Activated CD8-positive, alpha-beta T cell treated with anti-CD3 and anti-CD28 coated beads, Interleukin-2, amount 10 ng/mL, durations not matched to agents 7 days and 5 days (primary cell): ENCODE measurements at regions not wholly inside any gene's neighbourhood (a gene's known extent, or its start where the extent isn't known, plus 50 kb on each side); places are given as distances from the start of the nearest gene placed in this dataset.
"Not testable (repeated sequence)": the region's sequence is repeated elsewhere in the genome, so short reads cannot be mapped to it uniquely, and the experiment has no call there.

Experiments used
- ATAC-seq: fragments of 150-1000 bp; cut with Tn5 transposase; one replicate; pipeline ENCODE4 v1.10.0; 2021; ENCODE audit warnings: moderate library complexity
- CTCF ChIA-PET: fragments of 350-600 bp; sonication (Branson Sonifier 250); formaldehyde crosslinking; loops from one replicate; lab custom pipeline; 2021; ENCODE audit warnings: antibody characterized with exemption; lab: Charles Lee
- POLR2A ChIA-PET: fragments of 350-600 bp; sonication (Branson Sonifier 250); formaldehyde crosslinking; loops from one replicate; lab custom pipeline; 2021; ENCODE audit warnings: antibody characterized with exemption; lab: Charles Lee
- DNase-seq: peaks from one replicate; pipeline ENCODE4 v3.0.0-alpha.2; 2020
- H3K27ac Mint-ChIP-seq: one replicate; pipeline ENCODE4 v1.8.0; 2021; ENCODE audit warnings: mild to moderate bottlenecking, mixed read lengths
- H3K27me3 Mint-ChIP-seq: one replicate; pipeline ENCODE4 v1.8.0; 2021; ENCODE audit warnings: low read depth, mixed read lengths
- H3K36me3 Mint-ChIP-seq: one replicate; pipeline ENCODE4 v1.8.0; 2021; ENCODE audit warnings: low read depth, mixed read lengths
- H3K4me1 Mint-ChIP-seq: one replicate; pipeline ENCODE4 v1.8.0; 2021; ENCODE audit warnings: low read depth, mixed read lengths
- H3K4me3 Mint-ChIP-seq: one replicate; pipeline ENCODE4 v1.8.0; 2021; ENCODE audit warnings: mild to moderate bottlenecking, mixed read lengths
- H3K9me3 Mint-ChIP-seq: one replicate; pipeline ENCODE4 v1.8.0; 2022; ENCODE audit warnings: mixed read lengths; ENCODE audit not compliant: insufficient read depth

DNA sequence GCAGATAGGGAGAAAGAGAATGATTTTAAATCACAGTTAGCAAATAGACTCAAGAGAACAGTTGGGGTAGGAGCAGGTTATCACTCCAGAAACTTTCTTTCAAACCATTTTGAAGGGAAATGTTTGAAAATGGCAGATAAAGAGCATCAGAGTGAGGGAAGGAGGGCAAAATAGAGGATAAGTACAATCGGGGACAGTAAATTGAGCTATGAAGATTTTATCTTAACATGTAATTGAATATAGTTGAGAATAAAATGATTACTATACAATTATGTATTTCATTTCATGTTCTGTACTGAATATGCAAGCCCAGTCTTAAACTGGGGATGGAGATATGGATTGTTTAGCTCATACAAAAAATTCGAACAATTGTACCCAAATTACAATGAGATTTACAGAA lies 54.0 kb downstream of the MAP10 start:
- POLR2A ChIA-PET, result no interaction called here
- Mint-ChIP-seq H3K36me3 (no peaks in the 10 kb centered on the region), H3K27me3 (peaks cover 9% of the 10 kb centered on the region), H3K27ac (no peak overlapping the region), H3K4me3 (no peak overlapping the region), H3K4me1 (no peaks in the 10 kb centered on the region), H3K9me3 (no peaks in the 10 kb centered on the region)
- CTCF ChIA-PET, result no interaction called here
- ATAC-seq (no peak), DNase-seq (no peak)

DNA sequence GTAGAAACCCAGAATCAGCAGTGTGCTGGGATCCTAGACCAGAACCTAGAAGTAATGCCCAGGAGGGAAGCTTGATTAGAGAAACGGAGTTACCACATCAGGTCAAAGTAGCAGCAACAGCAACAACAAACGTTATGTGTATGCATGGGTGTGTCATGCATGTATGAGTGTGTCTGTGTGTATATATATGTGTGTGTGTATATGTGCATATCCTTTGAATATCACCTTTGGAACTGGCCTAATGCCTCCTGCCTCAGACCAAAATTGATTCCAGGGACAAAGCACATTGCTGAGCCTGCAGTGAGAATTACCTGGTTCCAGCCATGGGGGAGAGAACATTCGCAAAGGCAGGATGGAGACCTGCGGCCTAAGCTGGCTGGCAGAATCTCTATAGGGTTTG lies 55.9 kb downstream of the MAP10 start:
- no peaks in the 10 kb centered on the region for H3K4me1 Mint-ChIP-seq
- CTCF ChIA-PET, result no interaction called here
- H3K27ac Mint-ChIP-seq, result no peak overlapping the region
- H3K9me3 Mint-ChIP-seq, result no peaks in the 10 kb centered on the region
- H3K4me3 Mint-ChIP-seq, result no peak overlapping the region
- ATAC-seq, result no peak
- POLR2A ChIA-PET, result no interaction called here
- H3K36me3 Mint-ChIP-seq, result no peaks in the 10 kb centered on the region
- DNase-seq, result no peak
- peaks cover 9% of the 10 kb centered on the region for H3K27me3 Mint-ChIP-seq

DNA sequence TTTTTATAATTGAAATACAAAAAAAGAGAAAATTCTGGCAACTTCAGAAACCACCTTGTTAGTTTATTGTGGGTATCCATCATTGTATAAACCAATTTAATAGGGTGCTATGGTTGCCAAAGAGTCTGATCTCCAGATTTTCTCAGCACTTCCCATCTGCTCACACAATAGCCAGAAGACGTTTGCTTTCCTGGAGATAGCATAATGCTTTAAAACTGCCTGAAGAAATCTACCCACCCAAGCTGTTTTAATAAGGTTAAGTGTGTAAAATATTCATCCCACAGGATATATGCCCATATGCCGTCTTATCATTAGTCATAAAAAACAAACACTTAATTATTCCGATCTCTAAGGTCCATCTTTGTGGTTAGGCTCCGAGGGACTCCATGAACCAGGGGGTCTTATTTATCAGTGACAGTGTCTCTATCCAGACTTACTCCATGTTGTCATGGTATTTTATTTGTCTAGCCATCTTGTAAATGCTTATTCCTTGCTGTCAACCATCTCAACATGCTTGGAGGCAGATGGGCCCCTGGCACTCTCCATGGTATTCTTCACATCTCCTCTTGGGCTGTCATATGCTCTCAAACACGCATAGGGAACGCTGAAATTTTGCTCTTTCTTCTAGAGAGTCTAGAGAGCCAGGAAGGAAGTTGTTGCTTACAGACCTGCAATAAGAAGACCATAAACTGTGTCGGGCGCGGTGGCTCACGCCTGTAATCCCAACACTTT lies 58.5 kb downstream of the MAP10 start:
- ATAC-seq (no peak), DNase-seq (no peak)
- no peaks in the 10 kb centered on the region for H3K36me3 Mint-ChIP-seq
- H3K9me3 Mint-ChIP-seq, result no peaks in the 10 kb centered on the region
- no peaks in the 10 kb centered on the region for H3K4me1 Mint-ChIP-seq
- no peak overlapping the region for H3K4me3 Mint-ChIP-seq
- ChIA-PET POLR2A (no interaction called here), CTCF (no interaction called here)
- no peak overlapping the region for H3K27ac Mint-ChIP-seq
- peaks cover 13% of the 10 kb centered on the region for H3K27me3 Mint-ChIP-seq

DNA sequence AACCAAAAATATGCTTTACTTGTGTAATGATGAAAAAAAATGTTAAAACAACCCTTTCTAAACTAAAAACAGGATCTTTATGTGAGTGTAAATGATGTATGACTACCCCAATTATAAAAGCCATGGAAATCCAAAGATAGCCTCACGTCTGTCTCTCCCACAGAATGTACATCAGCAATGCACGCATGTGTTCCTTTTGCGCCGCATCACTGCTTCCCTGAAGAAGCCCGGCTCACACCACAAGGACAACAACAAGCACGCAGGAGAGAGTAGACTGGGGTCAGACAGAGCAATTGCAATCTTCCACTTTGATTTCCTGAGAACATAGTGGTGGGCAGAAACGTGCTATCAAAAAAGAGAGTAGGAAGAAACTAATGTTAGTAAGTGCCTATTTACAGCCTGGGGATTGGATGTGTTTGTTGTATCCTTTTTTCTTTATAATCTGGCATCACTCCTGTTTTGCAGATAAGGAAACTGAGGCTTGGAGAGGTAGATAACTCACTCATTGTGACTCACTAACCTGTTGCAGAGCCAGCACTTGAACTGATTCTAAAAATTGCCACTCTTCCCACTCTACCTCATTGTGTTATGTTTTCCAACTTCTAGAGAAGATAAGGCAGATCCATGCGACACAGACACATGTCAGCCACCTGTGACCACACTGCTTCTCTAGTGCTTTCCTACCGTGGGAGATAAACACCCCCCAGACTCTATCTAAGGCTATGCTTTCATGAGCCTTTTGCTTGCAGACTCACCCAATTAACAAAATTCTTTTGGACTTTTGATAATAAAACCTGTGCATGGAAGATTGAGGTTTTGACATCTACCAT lies 60.1 kb downstream of the MAP10 start:
- no peaks in the 10 kb centered on the region for H3K36me3 Mint-ChIP-seq
- ChIA-PET CTCF (no interaction called here), POLR2A (no interaction called here)
- H3K27ac Mint-ChIP-seq, result no peak overlapping the region
- DNase-seq, result no peak
- H3K27me3 Mint-ChIP-seq, result peaks cover 4% of the 10 kb centered on the region
- no peaks in the 10 kb centered on the region for H3K9me3 Mint-ChIP-seq
- H3K4me1 Mint-ChIP-seq, result no peaks in the 10 kb centered on the region
- no peak overlapping the region for H3K4me3 Mint-ChIP-seq
- ATAC-seq, result no peak

DNA sequence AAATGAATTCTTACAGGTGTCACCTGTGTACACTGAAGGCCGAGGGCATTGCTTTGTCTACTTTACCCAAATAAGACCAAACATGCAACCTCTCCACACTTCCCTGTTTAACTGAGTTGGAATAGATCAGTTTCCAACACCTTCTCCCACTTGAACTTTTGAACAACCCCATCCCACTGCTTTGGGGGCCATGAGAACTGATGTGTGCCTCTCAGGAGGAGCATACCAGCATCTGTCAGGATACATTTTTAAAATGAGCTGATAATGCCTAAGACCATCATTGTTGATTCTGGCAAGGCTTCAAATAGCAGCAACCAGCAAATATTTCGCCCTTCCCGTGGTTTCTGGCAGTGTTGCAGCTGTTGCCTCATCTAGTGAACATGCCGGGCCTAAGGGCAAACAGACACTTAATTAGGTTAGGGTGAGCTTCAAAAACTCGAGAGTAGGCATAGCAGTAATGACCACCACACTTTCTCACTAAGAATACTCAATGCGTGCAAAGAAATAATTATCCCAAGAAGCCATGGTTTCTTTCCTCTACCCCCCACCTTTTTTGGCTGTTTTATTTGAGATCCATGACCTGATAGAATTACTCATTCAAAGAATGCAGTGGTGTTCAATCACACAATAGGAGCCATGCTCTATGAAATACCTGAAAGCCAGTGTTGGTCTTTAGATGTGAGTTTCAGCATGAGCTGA lies 63.7 kb downstream of the MAP10 start:
- POLR2A ChIA-PET, result no interaction called here
- Mint-ChIP-seq H3K27ac (no peak overlapping the region), H3K27me3 (peaks cover 4% of the 10 kb centered on the region), H3K9me3 (no peaks in the 10 kb centered on the region), H3K36me3 (no peaks in the 10 kb centered on the region), H3K4me1 (peaks cover 5% of the 10 kb centered on the region), H3K4me3 (no peak overlapping the region)
- ATAC-seq, result no peak
- DNase-seq, result no peak
- CTCF ChIA-PET, result interaction anchor here (1.0 kb wide), 1 partner anchor 12 kb away, joined by 3 read pairs; no protein-coding TSS in a partner anchor

DNA sequence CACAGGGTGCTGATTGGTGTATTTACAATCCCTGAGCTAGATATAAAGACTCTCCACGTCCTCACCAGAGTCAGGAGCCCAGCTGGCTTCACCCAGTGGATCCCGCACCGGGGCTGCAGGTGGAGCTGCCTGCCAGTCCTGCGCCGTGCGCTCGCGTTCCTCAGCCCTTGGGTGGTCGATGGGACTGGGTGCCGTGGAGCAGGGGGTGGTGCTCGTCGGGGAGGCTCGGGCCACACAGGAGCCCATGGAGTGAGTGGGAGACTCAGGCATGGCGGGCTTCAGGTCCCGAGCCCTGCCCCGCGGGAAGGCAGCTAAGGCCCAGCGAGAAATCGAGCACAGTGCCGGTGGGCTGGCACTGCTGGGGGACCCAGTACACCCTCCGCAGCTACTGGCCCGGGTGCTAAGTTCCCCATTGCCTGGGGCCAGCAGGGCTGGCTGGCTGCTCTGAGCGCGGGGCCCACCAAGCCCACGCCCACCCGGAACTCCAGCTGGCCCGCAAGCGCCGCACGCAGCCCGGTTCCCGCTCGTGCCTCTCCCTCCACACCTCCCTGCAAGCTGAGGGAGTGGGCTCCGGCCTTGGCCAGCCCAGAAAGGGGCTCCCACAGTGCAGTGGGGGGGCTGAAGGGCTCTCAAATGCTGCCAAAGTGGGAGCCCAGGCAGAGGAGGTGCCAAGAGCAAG lies 66.2 kb downstream of the MAP10 start:
- H3K4me3 Mint-ChIP-seq, DNase-seq, H3K36me3 Mint-ChIP-seq, H3K27ac Mint-ChIP-seq, H3K9me3 Mint-ChIP-seq, ATAC-seq, POLR2A ChIA-PET, CTCF ChIA-PET, H3K27me3 Mint-ChIP-seq, H3K4me1 Mint-ChIP-seq: not testable (repeated sequence)

DNA sequence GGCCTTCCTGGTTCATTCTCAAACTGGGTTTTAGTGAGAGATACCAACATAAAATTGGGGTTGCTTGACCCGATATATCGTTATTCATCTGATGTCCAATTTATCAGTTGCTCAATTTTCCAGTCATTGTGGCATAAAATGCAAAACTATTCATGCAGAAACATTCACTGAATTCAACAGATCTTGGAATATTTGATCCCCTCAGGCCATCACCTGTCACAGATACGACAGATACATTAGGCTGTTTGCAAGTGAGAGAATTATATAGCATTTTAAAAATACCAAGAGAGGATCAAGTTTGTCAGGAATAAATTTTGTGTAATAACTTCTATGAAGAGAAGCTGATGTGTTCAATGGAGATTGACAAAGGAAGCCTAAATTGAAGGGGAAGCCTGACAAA lies 67.1 kb downstream of the MAP10 start:
- ChIA-PET POLR2A (no interaction called here), CTCF (no interaction called here)
- Mint-ChIP-seq H3K27me3 (no peaks in the 10 kb centered on the region), H3K4me3 (no peak overlapping the region), H3K4me1 (peaks cover 7% of the 10 kb centered on the region), H3K27ac (no peak overlapping the region), H3K9me3 (no peaks in the 10 kb centered on the region), H3K36me3 (no peaks in the 10 kb centered on the region)
- ATAC-seq (no peak), DNase-seq (no peak)

DNA sequence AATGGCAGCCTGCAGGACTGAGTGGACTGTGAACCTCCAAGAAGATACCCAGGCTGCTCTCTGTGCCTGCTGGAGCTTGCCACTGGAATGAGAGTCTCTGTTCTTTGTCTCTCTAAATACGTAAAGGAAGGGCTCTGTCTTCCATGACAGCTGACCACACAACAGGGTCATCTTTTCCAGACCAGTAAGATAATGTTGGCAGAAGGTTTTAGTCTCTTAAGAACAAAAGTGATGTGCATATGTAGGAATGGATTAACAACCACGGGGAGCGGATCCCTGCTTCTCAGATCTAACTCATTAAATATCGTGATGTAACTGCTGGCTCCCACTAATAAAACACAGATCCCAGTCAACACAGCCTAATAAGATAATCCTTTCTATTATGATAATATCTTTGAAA lies 67.5 kb downstream of the MAP10 start:
- H3K4me1 Mint-ChIP-seq, result peaks cover 7% of the 10 kb centered on the region
- no peak overlapping the region for H3K27ac Mint-ChIP-seq
- POLR2A ChIA-PET, result no interaction called here
- ATAC-seq (no peak), DNase-seq (no peak)
- no peak overlapping the region for H3K4me3 Mint-ChIP-seq
- H3K36me3 Mint-ChIP-seq, result no peaks in the 10 kb centered on the region
- no peaks in the 10 kb centered on the region for H3K9me3 Mint-ChIP-seq
- CTCF ChIA-PET, result no interaction called here
- H3K27me3 Mint-ChIP-seq, result no peaks in the 10 kb centered on the region

DNA sequence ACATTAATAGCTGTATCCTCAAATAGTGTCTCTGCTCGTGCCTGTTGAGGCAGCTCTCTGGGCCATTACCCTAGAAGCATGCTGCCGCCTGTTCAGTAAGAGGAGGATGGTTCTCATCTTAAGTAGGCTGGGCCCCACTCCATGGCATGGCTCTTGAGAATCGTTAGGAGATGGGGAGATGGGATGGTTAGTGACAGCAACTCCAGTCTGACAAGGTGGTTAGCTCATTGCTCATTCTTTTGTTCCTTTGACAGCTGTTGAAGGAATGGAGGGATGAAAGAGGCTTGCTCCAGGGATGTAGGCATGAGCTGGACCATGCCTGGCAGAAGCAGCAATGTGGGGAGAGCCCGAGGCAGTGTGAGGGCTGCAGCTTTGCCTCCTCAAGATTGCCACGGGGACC lies 68.2 kb downstream of the MAP10 start:
- ATAC-seq, result no peak
- POLR2A ChIA-PET, result no interaction called here
- Mint-ChIP-seq H3K36me3 (no peaks in the 10 kb centered on the region), H3K27me3 (no peaks in the 10 kb centered on the region), H3K4me3 (no peak overlapping the region), H3K27ac (no peak overlapping the region), H3K9me3 (no peaks in the 10 kb centered on the region), H3K4me1 (peaks cover 7% of the 10 kb centered on the region)
- CTCF ChIA-PET, result no interaction called here
- DNase-seq, result no peak

DNA sequence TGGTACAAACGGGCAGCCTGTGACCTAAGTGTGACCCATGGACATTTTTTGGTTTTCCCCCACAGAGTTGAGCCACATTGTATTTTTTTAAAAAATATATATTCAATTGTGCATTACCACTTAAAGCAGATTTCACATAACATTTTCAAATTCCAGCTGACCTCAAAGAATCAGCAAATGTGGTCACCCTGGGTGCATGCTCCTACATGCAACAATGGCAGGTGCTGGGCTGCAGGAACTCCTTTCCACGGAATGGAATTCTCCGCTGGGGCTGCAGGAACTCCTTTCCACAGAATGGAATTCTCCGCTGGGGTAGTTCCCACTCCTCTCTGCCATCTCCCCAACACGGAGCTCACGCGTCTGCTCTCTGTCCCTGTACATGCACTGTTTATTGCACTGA lies 68.7 kb downstream of the MAP10 start:
- no peak for DNase-seq
- H3K4me3 Mint-ChIP-seq, result no peak overlapping the region
- H3K27me3 Mint-ChIP-seq, result no peaks in the 10 kb centered on the region
- no peak overlapping the region for H3K27ac Mint-ChIP-seq
- ATAC-seq, result no peak
- H3K4me1 Mint-ChIP-seq, result peaks cover 7% of the 10 kb centered on the region
- CTCF ChIA-PET, result no interaction called here
- POLR2A ChIA-PET, result no interaction called here
- no peaks in the 10 kb centered on the region for H3K9me3 Mint-ChIP-seq
- H3K36me3 Mint-ChIP-seq, result no peaks in the 10 kb centered on the region

DNA sequence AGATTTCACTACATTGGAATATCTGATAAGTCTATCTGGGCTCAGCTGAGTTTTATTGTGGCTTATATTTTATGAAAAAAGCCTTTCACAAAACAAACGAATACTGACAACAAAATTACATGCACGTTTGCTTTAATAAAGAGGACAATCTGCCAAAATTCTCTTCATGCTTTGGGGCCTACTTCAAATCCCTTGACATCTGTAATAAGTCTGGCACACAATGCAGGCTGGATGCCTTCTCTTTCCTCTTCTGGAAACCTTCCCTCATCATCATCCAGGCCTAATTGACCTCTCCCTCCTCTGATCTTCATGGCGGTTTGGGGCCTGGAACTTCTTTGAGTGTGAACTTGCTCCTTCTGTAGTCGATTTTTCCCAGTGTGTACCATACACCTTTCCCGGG lies 70.3 kb downstream of the MAP10 start:
- CTCF ChIA-PET, result no interaction called here
- Mint-ChIP-seq H3K9me3 (no peaks in the 10 kb centered on the region), H3K4me1 (peaks cover 7% of the 10 kb centered on the region), H3K4me3 (no peak overlapping the region), H3K36me3 (no peaks in the 10 kb centered on the region), H3K27ac (no peak overlapping the region), H3K27me3 (no peaks in the 10 kb centered on the region)
- no peak for DNase-seq
- POLR2A ChIA-PET, result no interaction called here
- no peak for ATAC-seq
